CD4-positive, alpha-beta memory T cell (primary cell): ENCODE measurements at regions not wholly inside any gene's neighbourhood (a gene's known extent, or its start where the extent isn't known, plus 50 kb on each side); places are given as distances from the start of the nearest gene placed in this dataset.

Source experiments
- CTCF ChIA-PET: fragments of 350-600 bp; sonication (Branson Sonifier 250); formaldehyde crosslinking; loops from one replicate; lab custom pipeline; 2021; ENCODE audit warnings: inconsistent platforms; ENCODE audit not compliant: partially characterized antibody; lab: Charles Lee
- POLR2A ChIA-PET: fragments of 350-600 bp; sonication (Branson Sonifier 250); formaldehyde crosslinking; loops from one replicate; lab custom pipeline; 2021; ENCODE audit not compliant: partially characterized antibody; lab: Charles Lee
- DNase-seq, 5 donors: peaks; one replicate each; pipeline versions ENCODE4 v3.0.0 to v3.0.0-alpha.2; 2020 to 2022; ENCODE audit warnings: mixed read lengths in 1 of 5
- H3K27ac ChIP-seq: one replicate; pipeline ENCODE4 v1.7.0; 2013; ENCODE audit warnings: low read depth, low read length
- H3K27me3 ChIP-seq: 2 replicates; pipeline ENCODE4 v1.7.0; 2013; ENCODE audit warnings: mild to moderate bottlenecking, low read length, moderate library complexity; ENCODE audit not compliant: insufficient read depth
- H3K36me3 ChIP-seq: 2 replicates; pipeline ENCODE4 v1.7.0; 2013; ENCODE audit warnings: mild to moderate bottlenecking, low read length, moderate library complexity; ENCODE audit not compliant: insufficient read depth
- H3K4me1 ChIP-seq: 2 replicates; pipeline ENCODE4 v1.7.0; 2013; ENCODE audit warnings: mild to moderate bottlenecking, low read length, moderate library complexity; ENCODE audit not compliant: insufficient read depth
- H3K4me3 ChIP-seq, 2 donors: one replicate each; pipeline ENCODE4 v1.7.0; 2013; ENCODE audit warnings: low read length in 2 of 2, mild to moderate bottlenecking in 1 of 2
- H3K9me3 ChIP-seq, 2 donors: one replicate each; pipeline ENCODE4 v1.7.0; 2013; ENCODE audit warnings: low read length in 2 of 2, control low read depth in 1 of 2; ENCODE audit not compliant: control insufficient read depth in 1 of 2
- H3K27ac Mint-ChIP-seq, 7 donors: one replicate each; pipeline ENCODE4 v1.8.0; 2020 to 2021; ENCODE audit warnings: mixed read lengths in 7 of 7, mild to moderate bottlenecking in 6 of 7, inconsistent platforms in 3 of 7, moderate library complexity in 3 of 7
- H3K27me3 Mint-ChIP-seq, 2 donors: one replicate each; pipeline ENCODE4 v1.8.0; 2020 to 2021; ENCODE audit warnings: mixed read lengths in 2 of 2
- H3K36me3 Mint-ChIP-seq, 2 donors: one replicate each; pipeline ENCODE4 v1.8.0; 2020 to 2021; ENCODE audit warnings: mixed read lengths in 2 of 2, inconsistent platforms in 1 of 2, mild to moderate bottlenecking in 1 of 2
- H3K4me1 Mint-ChIP-seq, 4 donors: one replicate each; pipeline ENCODE4 v1.8.0; 2020 to 2021; ENCODE audit warnings: mixed read lengths in 4 of 4, mild to moderate bottlenecking in 1 of 4
- H3K4me3 Mint-ChIP-seq, 8 donors: one replicate each; pipeline ENCODE4 v1.8.0; 2020 to 2021; ENCODE audit warnings: mixed read lengths in 8 of 8, mild to moderate bottlenecking in 7 of 8, moderate library complexity in 6 of 8, inconsistent platforms in 3 of 8
- H3K9me3 Mint-ChIP-seq, 8 donors: one replicate each; pipeline ENCODE4 v1.8.0; 2020 to 2021; ENCODE audit warnings: mixed read lengths in 8 of 8, mild to moderate bottlenecking in 5 of 8, inconsistent platforms in 3 of 8, moderate library complexity in 1 of 8
- intact Hi-C: fragments of 100-400 bp; cut with micrococcal nuclease; formaldehyde crosslinking; loops from one replicate; pipeline ENCODE4 v1.15.1; 2023

GRCh38 chr3:145197821-145198220 lies 963.2 kb downstream of the PLOD2 start:
- Histone ChIP-seq H3K4me1 (no peaks in the 10 kb centered on the region), H3K9me3 (no peaks in the 10 kb centered on the region), H3K27me3 (no peaks in the 10 kb centered on the region), H3K4me3 (no peak overlapping the region), H3K36me3 (no peaks in the 10 kb centered on the region), H3K27ac (no peak overlapping the region)
- no peaks in the 10 kb centered on the region for H3K27me3 Mint-ChIP-seq
- intact Hi-C loops, result no loop called here
- H3K9me3 Mint-ChIP-seq, result peaks cover 0 to 14% (median 4%) of the 10 kb centered on the region in 8 donors
- ChIA-PET CTCF (no interaction called here), POLR2A (no interaction called here)
- H3K4me3 Mint-ChIP-seq, result no peak overlapping the region
- H3K36me3 Mint-ChIP-seq, result no peaks in the 10 kb centered on the region
- DNase-seq, result no peak
- no peaks in the 10 kb centered on the region for H3K4me1 Mint-ChIP-seq
- H3K27ac Mint-ChIP-seq, result no peak overlapping the region

- Histone ChIP-seq H3K27me3 (no peaks in the 10 kb centered on the region), H3K4me3 (no peak overlapping the region), H3K4me1 (no peaks in the 10 kb centered on the region), H3K9me3 (no peaks in the 10 kb centered on the region), H3K27ac (no peak overlapping the region), H3K36me3 (no peaks in the 10 kb centered on the region)
- H3K27ac Mint-ChIP-seq, result no peak overlapping the region
- H3K36me3 Mint-ChIP-seq, result no peaks in the 10 kb centered on the region
- intact Hi-C loops, result no loop called here
- CTCF ChIA-PET, result no interaction called here
- no peaks in the 10 kb centered on the region for H3K27me3 Mint-ChIP-seq
- no peak overlapping the region for H3K4me3 Mint-ChIP-seq
- H3K9me3 Mint-ChIP-seq, result peaks cover 0 to 3% (median 0%) of the 10 kb centered on the region in 8 donors
- H3K4me1 Mint-ChIP-seq, result no peaks in the 10 kb centered on the region
- DNase-seq, result no peak
- POLR2A ChIA-PET, result no interaction called here
Observed at GRCh38 chr3:145209561-145209960, 951.4 kb downstream of the PLOD2 start.

- H3K36me3 Mint-ChIP-seq, result no peaks in the 10 kb centered on the region
- CTCF ChIA-PET, result no interaction called here
- H3K9me3 Mint-ChIP-seq, result peaks cover 0 to 6% (median 1%) of the 10 kb centered on the region in 8 donors
- no peaks in the 10 kb centered on the region for H3K36me3 ChIP-seq
- H3K4me3 Mint-ChIP-seq, result no peak overlapping the region
- no peak overlapping the region for H3K27ac ChIP-seq
- POLR2A ChIA-PET, result no interaction called here
- no peak overlapping the region for H3K27ac Mint-ChIP-seq
- no peaks in the 10 kb centered on the region for H3K4me1 Mint-ChIP-seq
- H3K4me1 ChIP-seq, result no peaks in the 10 kb centered on the region
- no peak overlapping the region for H3K4me3 ChIP-seq
- no peaks in the 10 kb centered on the region for H3K27me3 ChIP-seq
- no peak for DNase-seq
- peaks cover 0 to 3% of the 10 kb centered on the region in 2 donors for H3K9me3 ChIP-seq
- H3K27me3 Mint-ChIP-seq, result no peaks in the 10 kb centered on the region
- intact Hi-C loops, result no loop called here
Observed at GRCh38 chr3:145219355-145220235, 941.4 kb downstream of the PLOD2 start.

- Histone ChIP-seq H3K4me1 (no peaks in the 10 kb centered on the region), H3K36me3 (no peaks in the 10 kb centered on the region), H3K27ac (no peak overlapping the region), H3K9me3 (no peaks in the 10 kb centered on the region), H3K4me3 (no peak overlapping the region), H3K27me3 (no peaks in the 10 kb centered on the region)
- Mint-ChIP-seq H3K36me3 (no peaks in the 10 kb centered on the region), H3K4me3 (no peak overlapping the region), H3K27me3 (no peaks in the 10 kb centered on the region), H3K4me1 (no peaks in the 10 kb centered on the region), H3K27ac (no peak overlapping the region), H3K9me3 (peaks cover 0 to 7% (median under 1%) of the 10 kb centered on the region in 8 donors)
- POLR2A ChIA-PET, result no interaction called here
- intact Hi-C loops, result no loop called here
- CTCF ChIA-PET, result no interaction called here
- DNase-seq, result no peak
Observed at GRCh38 chr3:145224886-145225285, 936.1 kb downstream of the PLOD2 start.

GRCh38 chr3:145243875-145244274 lies 917.1 kb downstream of the PLOD2 start:
- Histone ChIP-seq H3K9me3 (no peaks in the 10 kb centered on the region), H3K4me3 (no peak overlapping the region), H3K4me1 (no peaks in the 10 kb centered on the region), H3K27ac (no peak overlapping the region), H3K36me3 (no peaks in the 10 kb centered on the region), H3K27me3 (no peaks in the 10 kb centered on the region)
- Mint-ChIP-seq H3K27me3 (peaks cover 0 to 1% of the 10 kb centered on the region in 2 donors), H3K9me3 (peaks cover 1 to 25% (median 14%) of the 10 kb centered on the region in 8 donors), H3K4me3 (no peak overlapping the region), H3K4me1 (no peaks in the 10 kb centered on the region), H3K27ac (no peak overlapping the region), H3K36me3 (peaks cover 0 to 2% of the 10 kb centered on the region in 2 donors)
- POLR2A ChIA-PET, result no interaction called here
- intact Hi-C loops, result no loop called here
- CTCF ChIA-PET, result no interaction called here
- no peak for DNase-seq

GRCh38 chr3:145244327-145244726 lies 916.7 kb downstream of the PLOD2 start:
- CTCF ChIA-PET, result no interaction called here
- Mint-ChIP-seq H3K36me3 (peaks cover 0 to 2% of the 10 kb centered on the region in 2 donors), H3K4me1 (no peaks in the 10 kb centered on the region), H3K27ac (no peak overlapping the region), H3K27me3 (peaks cover 0 to under 1% of the 10 kb centered on the region in 2 donors), H3K9me3 (peaks cover 1 to 30% (median 17%) of the 10 kb centered on the region in 8 donors), H3K4me3 (no peak overlapping the region)
- no peaks in the 10 kb centered on the region for H3K4me1 ChIP-seq
- intact Hi-C loops, result no loop called here
- DNase-seq, result no peak
- no peaks in the 10 kb centered on the region for H3K36me3 ChIP-seq
- no peak overlapping the region for H3K27ac ChIP-seq
- no peak overlapping the region for H3K4me3 ChIP-seq
- H3K9me3 ChIP-seq, result peaks cover 0 to under 1% of the 10 kb centered on the region in 2 donors
- POLR2A ChIA-PET, result no interaction called here
- no peaks in the 10 kb centered on the region for H3K27me3 ChIP-seq

GRCh38 chr3:145246291-145246690 lies 914.7 kb downstream of the PLOD2 start:
- Histone ChIP-seq H3K4me3 (no peak overlapping the region), H3K4me1 (no peaks in the 10 kb centered on the region), H3K27ac (no peak overlapping the region), H3K36me3 (no peaks in the 10 kb centered on the region), H3K27me3 (no peaks in the 10 kb centered on the region), H3K9me3 (peaks cover 0 to 5% of the 10 kb centered on the region in 2 donors)
- DNase-seq, result no peak
- H3K4me3 Mint-ChIP-seq, result no peak overlapping the region
- no peak overlapping the region for H3K27ac Mint-ChIP-seq
- H3K9me3 Mint-ChIP-seq, result peaks cover 4 to 35% (median 22%) of the 10 kb centered on the region in 8 donors
- ChIA-PET POLR2A (no interaction called here), CTCF (no interaction called here)
- no peaks in the 10 kb centered on the region for H3K27me3 Mint-ChIP-seq
- no peaks in the 10 kb centered on the region for H3K4me1 Mint-ChIP-seq
- intact Hi-C loops, result no loop called here
- peaks cover 0 to 2% of the 10 kb centered on the region in 2 donors for H3K36me3 Mint-ChIP-seq
